ENCODE measurements at regions not wholly inside any gene's neighbourhood (a gene's known extent, or its start where the extent isn't known, plus 50 kb on each side); places are given as distances from the start of the nearest gene placed in this dataset.

GRCh38 chr10:111923032-111923431, 260.5 kb downstream of the GPAM start:
- no peaks in the 10 kb centered on the region for H3K9me3 ChIP-seq
- ATAC-seq = no peak
- TF ChIP-seq, protein P1, sequence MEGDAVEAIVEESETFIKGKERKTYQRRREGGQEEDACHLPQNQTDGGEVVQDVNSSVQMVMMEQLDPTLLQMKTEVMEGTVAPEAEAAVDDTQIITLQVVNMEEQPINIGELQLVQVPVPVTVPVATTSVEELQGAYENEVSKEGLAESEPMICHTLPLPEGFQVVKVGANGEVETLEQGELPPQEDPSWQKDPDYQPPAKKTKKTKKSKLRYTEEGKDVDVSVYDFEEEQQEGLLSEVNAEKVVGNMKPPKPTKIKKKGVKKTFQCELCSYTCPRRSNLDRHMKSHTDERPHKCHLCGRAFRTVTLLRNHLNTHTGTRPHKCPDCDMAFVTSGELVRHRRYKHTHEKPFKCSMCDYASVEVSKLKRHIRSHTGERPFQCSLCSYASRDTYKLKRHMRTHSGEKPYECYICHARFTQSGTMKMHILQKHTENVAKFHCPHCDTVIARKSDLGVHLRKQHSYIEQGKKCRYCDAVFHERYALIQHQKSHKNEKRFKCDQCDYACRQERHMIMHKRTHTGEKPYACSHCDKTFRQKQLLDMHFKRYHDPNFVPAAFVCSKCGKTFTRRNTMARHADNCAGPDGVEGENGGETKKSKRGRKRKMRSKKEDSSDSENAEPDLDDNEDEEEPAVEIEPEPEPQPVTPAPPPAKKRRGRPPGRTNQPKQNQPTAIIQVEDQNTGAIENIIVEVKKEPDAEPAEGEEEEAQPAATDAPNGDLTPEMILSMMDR (IDR thresholded peaks at IDR 0.05) = no peak
- no peaks in the 10 kb centered on the region for H3K36me3 ChIP-seq (ENCODE audit: low read depth)
- DNase-seq = no peak
- H3K4me3 ChIP-seq = no peak overlapping the region
- intact Hi-C loops (cut with DNase I, micrococcal nuclease) = no loop called here
- H3K4me1 ChIP-seq (ENCODE audit: low read depth) = no peaks in the 10 kb centered on the region

- intact Hi-C loops (cut with DNase I, micrococcal nuclease) = no loop called here
- TF ChIP-seq, protein P1 (IDR thresholded peaks at IDR 0.05) = no peak
- no peak for DNase-seq
- H3K4me1 ChIP-seq (ENCODE audit: low read depth) = no peaks in the 10 kb centered on the region
- H3K4me3 ChIP-seq = no peak overlapping the region
- ATAC-seq = no peak
- H3K36me3 ChIP-seq (ENCODE audit: low read depth) = no peaks in the 10 kb centered on the region
- no peaks in the 10 kb centered on the region for H3K9me3 ChIP-seq
Measured at GRCh38 chr10:111926286-111926685, 257.3 kb downstream of the GPAM start.

DNA sequence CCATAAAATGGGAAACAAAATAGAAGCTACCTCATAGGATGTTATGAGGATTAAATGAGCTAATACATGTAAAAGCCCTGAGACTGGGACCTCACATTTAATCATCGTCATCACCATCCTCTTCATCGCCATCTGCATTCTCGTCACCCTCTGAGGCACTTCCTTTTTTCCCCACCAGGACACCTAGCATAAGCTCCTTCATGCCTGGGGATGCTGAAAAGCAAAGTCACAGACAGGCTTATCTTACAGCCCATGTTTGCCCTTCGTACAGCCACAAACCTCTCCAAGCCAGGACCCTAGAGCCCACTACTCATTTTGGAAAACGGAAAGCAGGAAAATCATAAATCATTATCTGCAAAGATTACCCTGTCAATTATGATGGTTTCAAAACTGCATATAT, 249.6 kb downstream of the GPAM start:
- Histone ChIP-seq H3K36me3 (ENCODE audit: low read depth) (no peaks in the 10 kb centered on the region), H3K4me3 (no peak overlapping the region), H3K4me1 (ENCODE audit: low read depth) (no peaks in the 10 kb centered on the region), H3K9me3 (no peaks in the 10 kb centered on the region)
- intact Hi-C loops (cut with DNase I, micrococcal nuclease) = no loop called here
- no peak for DNase-seq
- no peak for ATAC-seq
- TF ChIP-seq, protein P1 (IDR thresholded peaks at IDR 0.05) = no peak

DNA sequence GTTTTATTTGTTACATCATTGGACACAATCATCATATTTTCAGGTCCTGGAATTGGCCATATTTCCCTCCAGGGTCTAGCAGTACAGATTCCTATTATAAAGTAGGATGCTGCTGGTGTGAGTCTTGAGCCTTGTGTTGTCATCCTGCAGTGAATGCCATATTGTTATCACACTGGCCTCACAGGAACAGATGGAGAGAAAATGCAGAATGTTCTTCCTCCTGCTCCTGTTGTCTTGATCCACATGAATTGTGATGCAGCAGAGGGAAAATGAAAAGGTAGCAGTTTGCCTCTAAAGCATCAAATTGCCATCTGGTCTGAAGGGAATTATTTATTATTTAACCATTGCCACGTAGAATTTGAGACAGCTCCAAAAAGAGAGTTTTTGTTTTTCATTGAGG, 248.6 kb downstream of the GPAM start:
- Histone ChIP-seq H3K9me3 (no peaks in the 10 kb centered on the region), H3K4me1 (ENCODE audit: low read depth) (no peaks in the 10 kb centered on the region), H3K4me3 (no peak overlapping the region), H3K36me3 (ENCODE audit: low read depth) (no peaks in the 10 kb centered on the region)
- no peak for ATAC-seq
- TF ChIP-seq, protein P1 (IDR thresholded peaks at IDR 0.05) = no peak
- intact Hi-C loops (cut with DNase I, micrococcal nuclease) = no loop called here
- no peak for DNase-seq

- no peak for DNase-seq
- TF ChIP-seq, protein P1 (IDR thresholded peaks at IDR 0.05) = no peak
- no peak overlapping the region for H3K4me3 ChIP-seq
- H3K4me1 ChIP-seq (ENCODE audit: low read depth) = no peaks in the 10 kb centered on the region
- intact Hi-C loops (cut with DNase I, micrococcal nuclease) = no loop called here
- H3K9me3 ChIP-seq = no peaks in the 10 kb centered on the region
- ATAC-seq = no peak
- H3K36me3 ChIP-seq (ENCODE audit: low read depth) = no peaks in the 10 kb centered on the region
Measured at GRCh38 chr10:111936143-111936542, 247.4 kb downstream of the GPAM start.

GRCh38 chr10:111944331-111944730, 239.2 kb downstream of the GPAM start:
- DNase-seq (no peak), ATAC-seq (no peak)
- no peaks in the 10 kb centered on the region for H3K4me1 ChIP-seq (ENCODE audit: low read depth)
- TF ChIP-seq, protein P1 (IDR thresholded peaks at IDR 0.05) = no peak
- no peaks in the 10 kb centered on the region for H3K9me3 ChIP-seq
- intact Hi-C loops (cut with DNase I, micrococcal nuclease) = no loop called here
- H3K4me3 ChIP-seq = no peak overlapping the region
- no peaks in the 10 kb centered on the region for H3K36me3 ChIP-seq (ENCODE audit: low read depth)

All from mucosa of descending colon (tissue), 3 donors.